SW480 (cell line): ENCODE measurements at regions not wholly inside any gene's neighbourhood (a gene's known extent, or its start where the extent isn't known, plus 50 kb on each side); places are given as distances from the start of the nearest gene placed in this dataset.
"Not testable (repeated sequence)": the region's sequence is repeated elsewhere in the genome, so short reads cannot be mapped to it uniquely, and the experiment has no call there.

Experiments
- DNase-seq: peaks from one replicate; pipeline ENCODE4 v3.0.0-alpha.2; 2016; ENCODE audit warnings: low spot score

DNA sequence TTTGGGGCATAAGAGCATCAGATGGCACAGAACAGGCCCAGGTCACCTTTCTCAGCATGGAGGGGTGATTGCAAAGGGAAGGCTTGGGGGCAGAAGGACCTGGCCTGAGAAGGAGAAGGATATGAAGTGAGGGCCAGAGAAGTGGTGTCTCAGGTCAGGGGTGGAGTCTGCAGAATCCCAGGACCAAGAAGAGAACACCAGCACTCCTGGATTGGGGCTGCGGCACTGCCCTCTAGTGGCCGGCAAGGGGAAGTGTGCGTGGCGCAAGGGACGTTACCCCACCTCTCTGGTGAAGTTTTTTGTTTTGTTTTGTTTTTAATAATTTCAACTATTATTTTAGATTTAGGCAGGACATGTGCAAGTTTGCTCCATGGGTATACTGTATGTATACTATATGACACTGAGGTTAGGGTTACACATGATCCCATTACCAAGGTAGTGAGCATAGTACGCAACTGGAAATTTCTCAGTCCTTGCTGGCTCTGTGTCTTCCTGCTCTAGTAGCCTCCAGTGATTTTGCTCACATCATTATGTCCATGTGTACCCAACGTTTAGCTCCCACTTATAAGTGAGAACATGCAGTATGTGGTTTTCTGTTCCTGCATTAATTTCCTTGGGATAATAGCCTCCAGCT is 1548.6 kb downstream of the EFNA5 start:
- no peak for DNase-seq

DNA sequence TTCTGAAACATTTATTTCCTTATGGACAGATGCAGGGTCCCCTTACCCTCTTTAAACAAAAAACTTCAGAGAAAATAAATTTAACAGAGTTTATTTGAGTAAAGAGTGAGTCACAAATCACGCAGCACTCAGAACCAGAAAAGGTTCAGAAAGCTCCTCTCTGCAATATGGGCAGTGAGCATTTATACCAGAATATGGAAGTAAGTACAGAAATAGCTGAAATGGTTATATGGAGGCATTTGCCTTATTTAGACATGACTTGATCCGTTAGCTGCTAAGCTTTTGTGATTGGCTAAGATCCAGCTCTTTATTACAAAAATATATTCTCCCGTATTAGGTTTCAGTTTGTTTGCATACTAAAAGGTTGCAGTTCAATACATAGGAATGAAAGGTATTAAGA is 1554.1 kb downstream of the EFNA5 start:
- no peak for DNase-seq

GRCh38 chr5:106113922-106114321 is 1556.8 kb downstream of the EFNA5 start:
- DNase-seq = no peak

GRCh38 chr5:106106384-106106783 is 1564.4 kb downstream of the EFNA5 start:
- DNase-seq = no peak

DNA sequence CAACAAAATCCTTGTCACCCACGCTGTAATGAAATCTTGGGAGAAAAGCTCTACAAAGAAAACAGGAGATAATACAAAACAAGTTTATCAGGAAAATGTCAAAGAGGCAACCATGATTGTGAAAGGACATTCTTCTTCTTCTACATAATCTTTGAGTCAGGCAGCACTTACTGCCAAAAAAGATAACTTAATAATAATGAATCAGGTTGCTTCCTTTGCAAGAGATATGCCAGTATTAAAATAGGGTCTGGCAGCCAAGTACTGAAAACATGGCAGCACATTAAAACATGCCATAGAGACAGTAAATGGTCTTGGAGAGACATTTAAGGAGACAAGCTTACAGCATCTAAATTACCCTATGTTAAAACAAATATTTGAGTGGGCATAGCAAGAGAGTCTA is 1573.4 kb downstream of the EFNA5 start:
- DNase-seq = no peak

- no peak for DNase-seq
These were observed 1575.9 kb downstream of the EFNA5 start for GRCh38 chr5:106094839-106095238.

DNA sequence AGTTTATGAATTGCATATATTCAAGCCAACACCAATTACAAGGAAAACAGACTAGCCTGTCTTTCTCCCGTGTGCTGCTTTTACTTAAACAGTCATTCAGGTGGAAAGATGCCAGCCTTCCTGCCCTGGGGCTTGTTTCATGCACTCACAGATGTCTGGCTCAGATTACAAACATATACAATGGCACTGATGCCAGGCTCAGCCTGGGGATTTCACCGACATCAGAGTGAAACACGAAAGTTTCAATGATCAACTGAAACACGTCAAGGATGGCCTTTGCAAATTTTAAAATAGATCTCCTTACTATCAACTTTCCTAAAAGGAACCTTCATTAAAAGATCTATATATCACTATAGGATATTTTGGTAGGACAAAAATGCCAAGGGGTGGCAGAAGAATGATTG is 1576.5 kb downstream of the EFNA5 start:
- no peak for DNase-seq

DNA sequence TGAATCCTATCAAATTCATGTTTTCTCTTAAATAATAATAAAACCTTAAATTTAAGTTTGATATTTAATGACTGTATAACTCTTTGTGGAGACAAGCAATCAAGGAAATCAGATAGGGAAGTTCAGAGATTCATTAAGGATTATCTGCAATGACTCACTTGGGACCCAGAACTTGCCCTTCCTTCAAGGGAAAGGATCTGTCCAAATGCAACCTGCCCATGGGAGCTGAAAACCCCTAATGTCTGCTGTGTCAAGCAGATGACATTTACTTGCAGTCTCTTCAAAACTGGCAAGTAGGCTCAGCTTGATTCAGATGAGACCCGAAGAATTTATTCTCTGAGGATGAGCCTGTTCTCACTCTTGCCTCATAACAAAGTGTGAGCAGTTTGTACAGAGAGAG is 1577.6 kb downstream of the EFNA5 start:
- no peak for DNase-seq

DNA sequence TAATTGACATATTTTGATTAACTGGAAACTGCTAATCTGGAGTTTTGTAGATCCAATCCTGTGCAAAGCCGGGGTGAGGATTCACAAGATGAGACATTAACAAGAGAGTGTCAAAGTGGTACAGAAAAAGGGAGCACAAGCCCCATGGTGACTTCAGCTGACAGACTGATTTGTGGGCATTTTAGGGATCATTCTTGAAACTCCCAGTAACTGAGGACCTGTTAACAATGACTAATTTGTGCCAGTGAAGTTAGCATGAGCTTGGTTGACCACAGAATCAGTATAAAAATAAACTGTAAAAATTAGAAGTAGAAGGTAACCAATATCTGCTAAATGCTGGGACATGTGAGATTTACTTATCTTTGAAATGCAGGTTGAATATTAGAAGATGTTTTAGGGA is 1578.3 kb downstream of the EFNA5 start:
- no peak for DNase-seq

DNA sequence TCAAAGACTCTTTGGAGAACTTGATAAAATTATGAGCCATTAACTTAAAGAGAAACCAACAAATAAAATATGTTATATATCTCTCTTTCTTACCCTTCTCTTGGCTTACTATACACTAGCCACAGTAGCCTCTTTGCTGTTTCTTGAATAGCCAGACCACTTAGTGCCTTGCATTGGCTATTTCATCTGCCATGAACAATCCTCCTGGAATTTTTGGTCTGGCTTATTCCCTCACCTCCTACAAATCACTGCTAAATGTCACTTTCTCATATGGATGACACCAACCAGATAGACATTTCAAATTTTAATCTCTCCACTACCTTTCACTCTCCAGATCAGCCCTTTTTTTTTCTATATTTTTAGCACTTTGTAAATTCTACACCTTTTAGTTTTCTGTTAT is 1581.7 kb downstream of the EFNA5 start:
- no peak for DNase-seq

DNA sequence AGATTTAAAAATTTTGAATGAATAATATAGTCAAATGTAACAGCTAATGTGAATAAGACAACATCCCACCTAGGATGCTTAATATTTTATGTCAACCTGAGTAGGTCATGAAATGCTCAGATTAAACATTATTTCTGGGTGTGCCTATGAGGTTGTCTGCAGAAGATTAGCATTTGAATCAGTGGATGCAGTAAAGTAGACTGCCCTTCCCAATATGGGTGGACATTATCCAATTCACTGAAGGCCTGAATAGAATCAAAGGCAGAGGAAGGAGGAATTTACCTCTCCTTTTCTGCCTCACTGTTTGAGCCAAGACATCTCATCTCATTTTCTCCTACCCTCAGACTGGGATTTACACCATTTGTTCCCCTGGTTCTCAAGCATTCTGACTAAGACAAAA is 1582.3 kb downstream of the EFNA5 start:
- no peak for DNase-seq

DNA sequence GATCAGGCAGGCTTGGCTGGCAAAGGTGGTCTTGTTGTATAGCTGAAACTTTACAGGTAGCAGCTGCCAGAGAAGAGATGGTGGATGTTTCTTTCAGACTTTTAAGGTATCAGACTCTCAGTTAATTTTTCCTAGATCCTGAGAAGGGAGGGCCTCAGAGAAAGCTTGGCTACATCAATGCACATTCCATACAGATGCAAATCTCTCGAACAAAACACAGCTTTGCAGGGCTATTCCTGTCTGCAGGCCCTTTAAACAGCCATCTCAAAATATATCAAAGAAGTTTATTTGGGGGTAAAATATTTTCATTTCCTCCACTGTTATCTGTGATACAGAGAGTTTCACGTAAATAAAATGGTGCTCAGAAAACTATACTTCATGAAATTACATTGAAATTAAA is 1584.4 kb downstream of the EFNA5 start:
- DNase-seq = no peak

DNA sequence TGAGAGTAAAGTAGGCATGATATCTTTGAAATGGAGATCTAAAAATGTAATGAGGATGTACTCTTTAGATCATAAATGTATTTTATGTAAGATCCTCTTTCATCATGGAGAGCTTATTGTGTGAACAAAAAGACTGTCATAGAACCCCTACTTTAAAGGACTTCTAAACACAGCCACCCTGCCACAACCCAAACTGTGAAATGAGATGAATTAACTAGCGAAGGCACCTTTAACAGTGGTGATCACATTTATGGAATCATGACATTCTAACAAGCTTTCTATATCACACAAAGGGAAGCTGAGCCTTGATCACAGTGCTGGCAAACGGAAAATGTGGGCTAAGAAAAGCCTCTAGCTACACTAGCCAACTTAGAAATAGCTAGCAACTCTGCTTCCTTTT is 1585.2 kb downstream of the EFNA5 start:
- no peak for DNase-seq

GRCh38 chr5:106085136-106085535 is 1585.6 kb downstream of the EFNA5 start:
- no peak for DNase-seq

GRCh38 chr5:106080535-106080934 is 1590.2 kb downstream of the EFNA5 start:
- no peak for DNase-seq

- no peak for DNase-seq
These were observed 1594.1 kb downstream of the EFNA5 start for GRCh38 chr5:106076655-106077054.

GRCh38 chr5:106072208-106072607 is 1598.5 kb downstream of the EFNA5 start:
- no peak for DNase-seq

GRCh38 chr5:106047341-106047740 is 1623.4 kb downstream of the EFNA5 start:
- DNase-seq = no peak

DNA sequence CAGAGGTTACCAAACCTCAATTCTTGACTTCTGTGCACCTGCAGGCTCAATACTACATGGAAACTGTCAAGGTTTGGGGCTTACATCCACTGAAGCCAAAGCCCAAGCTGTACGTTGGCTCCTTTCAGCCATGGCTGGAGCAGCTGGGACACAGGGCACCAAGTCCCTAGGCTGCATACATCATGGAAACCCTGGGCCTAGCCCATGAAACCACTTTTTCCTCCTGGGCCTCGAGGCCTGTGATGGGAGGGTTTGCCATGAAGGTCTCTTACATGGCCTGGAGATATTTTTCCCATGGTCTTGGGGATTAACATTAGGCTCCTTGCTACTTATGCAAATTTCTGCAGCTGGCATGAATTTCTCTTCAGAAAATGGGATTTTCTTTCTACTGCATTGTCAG is 1638.7 kb downstream of the EFNA5 start:
- DNase-seq = not testable (repeated sequence)

- no peak for DNase-seq
These were observed 1642.4 kb downstream of the EFNA5 start for GRCh38 chr5:106028314-106028713.

- no peak for DNase-seq
These were observed 1649.8 kb downstream of the EFNA5 start for GRCh38 chr5:106020894-106021293.

DNA sequence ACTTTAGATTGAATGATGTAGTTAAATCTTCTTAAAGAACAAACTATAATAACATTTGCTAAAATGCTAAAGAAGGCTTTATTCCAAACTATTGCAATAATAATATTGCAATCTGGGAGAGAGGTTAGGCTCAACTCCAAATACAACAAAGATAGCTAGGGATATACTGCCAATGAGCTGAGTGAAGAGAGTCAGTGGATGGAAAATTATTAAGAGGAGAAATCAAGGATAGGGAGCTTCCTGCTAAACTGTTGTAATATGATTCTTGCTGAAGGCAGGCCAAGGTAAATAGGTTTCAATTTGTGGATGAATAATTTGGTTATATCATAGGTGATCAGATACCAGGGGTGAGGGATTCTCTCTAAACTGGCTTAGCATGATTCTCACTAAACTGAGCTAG is 1651.5 kb downstream of the EFNA5 start:
- no peak for DNase-seq

- no peak for DNase-seq
These were observed 1653.4 kb downstream of the EFNA5 start for GRCh38 chr5:106017243-106017857.

DNA sequence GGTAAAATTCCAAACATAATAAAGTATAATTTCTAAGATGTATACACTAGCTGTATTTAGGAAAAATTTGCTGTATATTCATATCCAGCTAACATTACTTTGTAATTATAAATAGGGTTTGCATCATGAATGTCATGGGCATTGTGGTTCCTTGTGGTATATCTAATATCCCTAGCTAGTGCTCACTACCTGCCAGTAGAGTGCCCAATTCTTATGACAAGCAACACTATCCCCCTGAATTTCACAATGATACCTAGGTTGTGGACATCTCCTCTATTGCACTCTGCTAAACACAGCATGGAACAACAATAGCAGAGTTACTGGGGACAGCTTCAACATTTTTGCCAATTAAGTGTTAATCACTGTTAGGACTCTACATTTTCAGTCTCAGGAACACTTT is 1656.5 kb downstream of the EFNA5 start:
- no peak for DNase-seq
